WTC11 (cell line): ENCODE measurements at regions not wholly inside any gene's neighbourhood (a gene's known extent, or its start where the extent isn't known, plus 50 kb on each side); places are given as distances from the start of the nearest gene placed in this dataset.

Experiments
- ATAC-seq: fragments of 200-7000 bp; cut with Tn5 transposase; 2 replicates; pipeline ENCODE4 v1.10.0; 2021; ENCODE audit warnings: mild to moderate bottlenecking, moderate library complexity
- CTCF ChIA-PET: fragments of 300-600 bp; sonication (Branson Sonifier 250); formaldehyde crosslinking; loops from one replicate; lab custom pipeline; 2021; ENCODE audit warnings: antibody characterized with exemption; lab: Charles Lee
- POLR2A ChIA-PET: fragments of 350-600 bp; sonication (Branson Sonifier 250); formaldehyde crosslinking; loops from one replicate; lab custom pipeline; 2021; ENCODE audit warnings: antibody characterized with exemption; lab: Charles Lee
- DNase-seq: peaks from one replicate; pipeline ENCODE4 v3.0.0; 2021; ENCODE audit warnings: low spot score
- H3K27ac Mint-ChIP-seq: 2 replicates; pipeline ENCODE4 v1.8.0; 2021; ENCODE audit warnings: mixed read lengths
- H3K27me3 Mint-ChIP-seq: 2 replicates; pipeline ENCODE4 v1.8.0; 2021; ENCODE audit warnings: low read depth, mild to moderate bottlenecking, moderate library complexity, mixed read lengths
- H3K36me3 Mint-ChIP-seq: 2 replicates; pipeline ENCODE4 v1.8.0; 2021; ENCODE audit warnings: mixed read lengths
- H3K4me1 Mint-ChIP-seq: 2 replicates; pipeline ENCODE4 v1.8.0; 2022; ENCODE audit warnings: mixed read lengths
- H3K4me3 Mint-ChIP-seq: 2 replicates; pipeline ENCODE4 v1.8.0; 2021; ENCODE audit warnings: mild to moderate bottlenecking, moderate library complexity, mixed read lengths
- H3K9me3 Mint-ChIP-seq: 2 replicates; pipeline ENCODE4 v1.8.0; 2021; ENCODE audit warnings: mixed read lengths
- FOXK1 ChIP-seq: sonication (generic); formaldehyde crosslinking; IDR thresholded peaks from 2 replicates; pipeline ENCODE4 v1.8.0; 2022; ENCODE audit warnings: mild to moderate bottlenecking, moderate library complexity, missing genetic modification reagents
- FOXP1 ChIP-seq: sonication (generic); formaldehyde crosslinking; IDR thresholded peaks from 2 replicates; pipeline ENCODE4 v1.8.0; 2022; ENCODE audit warnings: missing genetic modification reagents, mild to moderate bottlenecking, moderate library complexity, borderline replicate concordance
- GABPB1 ChIP-seq: sonication (generic); formaldehyde crosslinking; IDR thresholded peaks from 2 replicates; pipeline ENCODE4 v1.8.1; 2023; ENCODE audit warnings: mild to moderate bottlenecking, missing genetic modification reagents
- JUN ChIP-seq: sonication (generic); formaldehyde crosslinking; IDR thresholded peaks from 2 replicates; pipeline ENCODE4 v1.8.0; 2023; ENCODE audit warnings: mild to moderate bottlenecking, missing genetic modification reagents
- RELA ChIP-seq: sonication (generic); formaldehyde crosslinking; IDR thresholded peaks from 2 replicates; pipeline ENCODE4 v1.8.1; 2022; ENCODE audit warnings: missing genetic modification reagents, mild to moderate bottlenecking, borderline replicate concordance
- SMAD4 ChIP-seq: sonication (generic); formaldehyde crosslinking; IDR thresholded peaks from 2 replicates; pipeline ENCODE4 v1.8.0; 2022; ENCODE audit warnings: mild to moderate bottlenecking, missing genetic modification reagents
- SOX15 ChIP-seq: fragments of 250-450 bp; sonication (Bioruptor Pico); IDR thresholded peaks from 2 replicates; pipeline ENCODE4 v1.9.0; 2021; ENCODE audit warnings: mild to moderate bottlenecking
- TEAD1 ChIP-seq: sonication (generic); formaldehyde crosslinking; IDR thresholded peaks from 2 replicates; pipeline ENCODE4 v1.8.0; 2022; ENCODE audit warnings: mild to moderate bottlenecking, missing genetic modification reagents
- TEAD4 ChIP-seq: sonication (generic); formaldehyde crosslinking; IDR thresholded peaks from 2 replicates; pipeline ENCODE4 v1.8.0; 2022; ENCODE audit warnings: mild to moderate bottlenecking, missing genetic modification reagents
- ZNF121 ChIP-seq: sonication (generic); formaldehyde crosslinking; IDR thresholded peaks from 2 replicates; pipeline ENCODE4 v1.8.0; 2023; ENCODE audit warnings: missing genetic modification reagents
- ZNF317 ChIP-seq: sonication (generic); formaldehyde crosslinking; IDR thresholded peaks from 2 replicates; pipeline ENCODE4 v1.8.1; 2023; ENCODE audit warnings: low read depth, mild to moderate bottlenecking, moderate library complexity, missing genetic modification reagents, borderline replicate concordance
- ZNF396 ChIP-seq: fragments of 250-450 bp; sonication (Bioruptor Pico); IDR thresholded peaks from 2 replicates; pipeline ENCODE4 v1.8.0; 2021; ENCODE audit warnings: mild to moderate bottlenecking, moderate library complexity, borderline replicate concordance
- ZNF416 ChIP-seq: fragments of 250-450 bp; sonication (Bioruptor Pico); IDR thresholded peaks from 2 replicates; pipeline ENCODE4 v1.9.0; 2021; ENCODE audit warnings: mild to moderate bottlenecking, inconsistent platforms
- TF ChIP-seq, protein P1 (sequence below): sonication (generic); formaldehyde crosslinking; IDR thresholded peaks from 2 replicates; pipeline ENCODE4 v1.8.1; 2022; ENCODE audit warnings: low read depth, mild to moderate bottlenecking, moderate library complexity, missing genetic modification reagents, borderline replicate concordance
- TF ChIP-seq, protein P2 (sequence below): sonication (generic); formaldehyde crosslinking; IDR thresholded peaks from 2 replicates; pipeline ENCODE4 v1.8.0; 2022; ENCODE audit warnings: missing genetic modification reagents
- TF ChIP-seq, protein P3 (sequence below): sonication (generic); formaldehyde crosslinking; conservative IDR thresholded peaks from 2 replicates; pipeline ENCODE4 v1.8.1; 2023; ENCODE audit warnings: mild to moderate bottlenecking, low read depth, missing genetic modification reagents, moderate library complexity
- TF ChIP-seq, protein P4 (sequence below): sonication (generic); formaldehyde crosslinking; IDR thresholded peaks from 2 replicates; pipeline ENCODE4 v1.8.0; 2022; ENCODE audit warnings: mild to moderate bottlenecking, missing genetic modification reagents
- TF ChIP-seq, protein P5 (sequence below): fragments of 250-450 bp; sonication (Bioruptor Pico); IDR thresholded peaks from 2 replicates; pipeline ENCODE4 v1.9.0; 2021; ENCODE audit warnings: mild to moderate bottlenecking
- TF ChIP-seq, protein P6 (sequence below): fragments of 250-450 bp; sonication (Bioruptor Pico); IDR thresholded peaks from 2 replicates; pipeline ENCODE4 v1.9.0; 2021; ENCODE audit warnings: mild to moderate bottlenecking, borderline replicate concordance
- TF ChIP-seq, protein P7 (sequence below): sonication (generic); formaldehyde crosslinking; IDR thresholded peaks from 2 replicates; pipeline ENCODE4 v1.8.1; 2022; ENCODE audit warnings: mild to moderate bottlenecking, missing genetic modification reagents, moderate library complexity, borderline replicate concordance

DNA sequence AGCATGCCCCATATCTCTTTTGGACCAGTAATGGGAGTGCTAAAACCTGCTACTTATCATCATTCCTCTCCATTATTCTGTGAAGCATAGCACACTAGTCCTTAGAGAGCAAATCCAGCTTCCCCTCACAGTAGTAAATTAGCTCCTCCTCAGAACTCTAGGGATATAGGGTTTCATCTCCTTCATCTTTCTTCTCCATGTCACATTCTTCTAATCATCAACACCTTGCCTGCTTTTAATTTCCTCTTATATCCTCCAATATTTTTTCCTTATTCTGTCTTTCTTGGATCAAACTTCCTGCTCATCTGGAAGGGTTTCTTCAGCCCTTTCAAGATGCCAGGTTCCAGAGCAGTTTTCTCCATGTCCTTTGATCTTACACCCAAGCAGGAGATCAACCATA, 321.4 kb upstream of the ACVR2A start:
- no peak overlapping the region for H3K27ac Mint-ChIP-seq
- CTCF ChIA-PET, result no interaction called here
- peaks cover 16% of the 10 kb centered on the region for H3K9me3 Mint-ChIP-seq
- H3K27me3 Mint-ChIP-seq, result no peaks in the 10 kb centered on the region
- ATAC-seq (no peak), DNase-seq (no peak)
- H3K4me3 Mint-ChIP-seq, result no peak overlapping the region
- peaks cover 6% of the 10 kb centered on the region; the same call in 1 of the 2 replicates for H3K36me3 Mint-ChIP-seq
- TF ChIP-seq RELA (CRISPR knock-in tag) (no peak), ZNF416 (CRISPR knock-in tag) (no peak), SOX15 (CRISPR knock-in tag) (no peak), ZNF121 (no peak), TEAD4 (CRISPR knock-in tag) (no peak), FOXP1 (CRISPR knock-in tag) (no peak)
- TF ChIP-seq, protein P1, sequence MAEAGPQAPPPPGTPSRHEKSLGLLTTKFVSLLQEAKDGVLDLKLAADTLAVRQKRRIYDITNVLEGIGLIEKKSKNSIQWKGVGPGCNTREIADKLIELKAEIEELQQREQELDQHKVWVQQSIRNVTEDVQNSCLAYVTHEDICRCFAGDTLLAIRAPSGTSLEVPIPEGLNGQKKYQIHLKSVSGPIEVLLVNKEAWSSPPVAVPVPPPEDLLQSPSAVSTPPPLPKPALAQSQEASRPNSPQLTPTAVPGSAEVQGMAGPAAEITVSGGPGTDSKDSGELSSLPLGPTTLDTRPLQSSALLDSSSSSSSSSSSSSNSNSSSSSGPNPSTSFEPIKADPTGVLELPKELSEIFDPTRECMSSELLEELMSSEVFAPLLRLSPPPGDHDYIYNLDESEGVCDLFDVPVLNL, result no peak
- TF ChIP-seq, protein P2, sequence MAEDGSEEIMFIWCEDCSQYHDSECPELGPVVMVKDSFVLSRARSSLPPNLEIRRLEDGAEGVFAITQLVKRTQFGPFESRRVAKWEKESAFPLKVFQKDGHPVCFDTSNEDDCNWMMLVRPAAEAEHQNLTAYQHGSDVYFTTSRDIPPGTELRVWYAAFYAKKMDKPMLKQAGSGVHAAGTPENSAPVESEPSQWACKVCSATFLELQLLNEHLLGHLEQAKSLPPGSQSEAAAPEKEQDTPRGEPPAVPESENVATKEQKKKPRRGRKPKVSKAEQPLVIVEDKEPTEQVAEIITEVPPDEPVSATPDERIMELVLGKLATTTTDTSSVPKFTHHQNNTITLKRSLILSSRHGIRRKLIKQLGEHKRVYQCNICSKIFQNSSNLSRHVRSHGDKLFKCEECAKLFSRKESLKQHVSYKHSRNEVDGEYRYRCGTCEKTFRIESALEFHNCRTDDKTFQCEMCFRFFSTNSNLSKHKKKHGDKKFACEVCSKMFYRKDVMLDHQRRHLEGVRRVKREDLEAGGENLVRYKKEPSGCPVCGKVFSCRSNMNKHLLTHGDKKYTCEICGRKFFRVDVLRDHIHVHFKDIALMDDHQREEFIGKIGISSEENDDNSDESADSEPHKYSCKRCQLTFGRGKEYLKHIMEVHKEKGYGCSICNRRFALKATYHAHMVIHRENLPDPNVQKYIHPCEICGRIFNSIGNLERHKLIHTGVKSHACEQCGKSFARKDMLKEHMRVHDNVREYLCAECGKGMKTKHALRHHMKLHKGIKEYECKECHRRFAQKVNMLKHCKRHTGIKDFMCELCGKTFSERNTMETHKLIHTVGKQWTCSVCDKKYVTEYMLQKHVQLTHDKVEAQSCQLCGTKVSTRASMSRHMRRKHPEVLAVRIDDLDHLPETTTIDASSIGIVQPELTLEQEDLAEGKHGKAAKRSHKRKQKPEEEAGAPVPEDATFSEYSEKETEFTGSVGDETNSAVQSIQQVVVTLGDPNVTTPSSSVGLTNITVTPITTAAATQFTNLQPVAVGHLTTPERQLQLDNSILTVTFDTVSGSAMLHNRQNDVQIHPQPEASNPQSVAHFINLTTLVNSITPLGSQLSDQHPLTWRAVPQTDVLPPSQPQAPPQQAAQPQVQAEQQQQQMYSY (CRISPR knock-in tag), result no peak
- TF ChIP-seq, all 79 proteins: peak for 0
- POLR2A ChIA-PET, result no interaction called here
- peaks cover 8% of the 10 kb centered on the region for H3K4me1 Mint-ChIP-seq

DNA sequence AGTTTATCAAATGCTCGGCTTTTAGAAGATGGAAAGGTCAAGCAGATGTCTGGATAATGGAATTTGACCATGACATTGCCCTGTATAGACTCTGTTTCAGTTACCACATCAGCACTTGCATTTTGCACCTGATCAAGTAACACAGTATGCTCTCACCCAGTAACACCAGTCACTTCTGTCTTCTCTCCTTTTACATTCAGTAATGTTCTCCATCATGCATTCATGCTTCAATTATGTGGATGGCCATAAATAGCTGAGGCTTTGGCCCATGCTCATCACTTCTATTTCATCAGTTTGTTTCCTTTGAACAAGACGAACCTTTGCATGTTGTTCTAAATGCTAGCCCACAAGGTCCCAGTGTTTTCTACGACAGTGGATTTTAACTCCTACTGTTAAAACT, 322.9 kb upstream of the ACVR2A start:
- Mint-ChIP-seq H3K27me3 (no peaks in the 10 kb centered on the region), H3K27ac (no peak overlapping the region), H3K4me1 (peaks cover 8% of the 10 kb centered on the region), H3K9me3 (peaks cover 20% of the 10 kb centered on the region), H3K36me3 (peaks cover 6% of the 10 kb centered on the region; the same call in 1 of the 2 replicates), H3K4me3 (no peak overlapping the region)
- POLR2A ChIA-PET, result interaction anchor here (0.7 kb wide), 1 partner anchor 499 kb away, joined by 3 read pairs; no protein-coding TSS in a partner anchor
- ATAC-seq, result no peak
- TF ChIP-seq, protein P3, sequence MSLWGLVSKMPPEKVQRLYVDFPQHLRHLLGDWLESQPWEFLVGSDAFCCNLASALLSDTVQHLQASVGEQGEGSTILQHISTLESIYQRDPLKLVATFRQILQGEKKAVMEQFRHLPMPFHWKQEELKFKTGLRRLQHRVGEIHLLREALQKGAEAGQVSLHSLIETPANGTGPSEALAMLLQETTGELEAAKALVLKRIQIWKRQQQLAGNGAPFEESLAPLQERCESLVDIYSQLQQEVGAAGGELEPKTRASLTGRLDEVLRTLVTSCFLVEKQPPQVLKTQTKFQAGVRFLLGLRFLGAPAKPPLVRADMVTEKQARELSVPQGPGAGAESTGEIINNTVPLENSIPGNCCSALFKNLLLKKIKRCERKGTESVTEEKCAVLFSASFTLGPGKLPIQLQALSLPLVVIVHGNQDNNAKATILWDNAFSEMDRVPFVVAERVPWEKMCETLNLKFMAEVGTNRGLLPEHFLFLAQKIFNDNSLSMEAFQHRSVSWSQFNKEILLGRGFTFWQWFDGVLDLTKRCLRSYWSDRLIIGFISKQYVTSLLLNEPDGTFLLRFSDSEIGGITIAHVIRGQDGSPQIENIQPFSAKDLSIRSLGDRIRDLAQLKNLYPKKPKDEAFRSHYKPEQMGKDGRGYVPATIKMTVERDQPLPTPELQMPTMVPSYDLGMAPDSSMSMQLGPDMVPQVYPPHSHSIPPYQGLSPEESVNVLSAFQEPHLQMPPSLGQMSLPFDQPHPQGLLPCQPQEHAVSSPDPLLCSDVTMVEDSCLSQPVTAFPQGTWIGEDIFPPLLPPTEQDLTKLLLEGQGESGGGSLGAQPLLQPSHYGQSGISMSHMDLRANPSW (CRISPR knock-in tag), result no peak
- no peak for TF ChIP-seq FOXK1 (CRISPR knock-in tag)
- TF ChIP-seq, protein P4, sequence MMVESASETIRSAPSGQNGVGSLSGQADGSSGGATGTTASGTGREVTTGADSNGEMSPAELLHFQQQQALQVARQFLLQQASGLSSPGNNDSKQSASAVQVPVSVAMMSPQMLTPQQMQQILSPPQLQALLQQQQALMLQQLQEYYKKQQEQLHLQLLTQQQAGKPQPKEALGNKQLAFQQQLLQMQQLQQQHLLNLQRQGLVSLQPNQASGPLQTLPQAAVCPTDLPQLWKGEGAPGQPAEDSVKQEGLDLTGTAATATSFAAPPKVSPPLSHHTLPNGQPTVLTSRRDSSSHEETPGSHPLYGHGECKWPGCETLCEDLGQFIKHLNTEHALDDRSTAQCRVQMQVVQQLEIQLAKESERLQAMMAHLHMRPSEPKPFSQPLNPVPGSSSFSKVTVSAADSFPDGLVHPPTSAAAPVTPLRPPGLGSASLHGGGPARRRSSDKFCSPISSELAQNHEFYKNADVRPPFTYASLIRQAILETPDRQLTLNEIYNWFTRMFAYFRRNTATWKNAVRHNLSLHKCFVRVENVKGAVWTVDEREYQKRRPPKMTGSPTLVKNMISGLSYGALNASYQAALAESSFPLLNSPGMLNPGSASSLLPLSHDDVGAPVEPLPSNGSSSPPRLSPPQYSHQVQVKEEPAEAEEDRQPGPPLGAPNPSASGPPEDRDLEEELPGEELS (CRISPR knock-in tag), result no peak
- TF ChIP-seq SMAD4 (CRISPR knock-in tag), result no peak
- no peak for TF ChIP-seq ZNF396 (CRISPR knock-in tag)
- TF ChIP-seq ZNF317 (CRISPR knock-in tag), result no peak
- no peak for TF ChIP-seq JUN (CRISPR knock-in tag)
- TF ChIP-seq, protein P5, sequence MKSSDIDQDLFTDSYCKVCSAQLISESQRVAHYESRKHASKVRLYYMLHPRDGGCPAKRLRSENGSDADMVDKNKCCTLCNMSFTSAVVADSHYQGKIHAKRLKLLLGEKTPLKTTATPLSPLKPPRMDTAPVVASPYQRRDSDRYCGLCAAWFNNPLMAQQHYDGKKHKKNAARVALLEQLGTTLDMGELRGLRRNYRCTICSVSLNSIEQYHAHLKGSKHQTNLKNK (CRISPR knock-in tag), result no peak
- TF ChIP-seq, protein P6, sequence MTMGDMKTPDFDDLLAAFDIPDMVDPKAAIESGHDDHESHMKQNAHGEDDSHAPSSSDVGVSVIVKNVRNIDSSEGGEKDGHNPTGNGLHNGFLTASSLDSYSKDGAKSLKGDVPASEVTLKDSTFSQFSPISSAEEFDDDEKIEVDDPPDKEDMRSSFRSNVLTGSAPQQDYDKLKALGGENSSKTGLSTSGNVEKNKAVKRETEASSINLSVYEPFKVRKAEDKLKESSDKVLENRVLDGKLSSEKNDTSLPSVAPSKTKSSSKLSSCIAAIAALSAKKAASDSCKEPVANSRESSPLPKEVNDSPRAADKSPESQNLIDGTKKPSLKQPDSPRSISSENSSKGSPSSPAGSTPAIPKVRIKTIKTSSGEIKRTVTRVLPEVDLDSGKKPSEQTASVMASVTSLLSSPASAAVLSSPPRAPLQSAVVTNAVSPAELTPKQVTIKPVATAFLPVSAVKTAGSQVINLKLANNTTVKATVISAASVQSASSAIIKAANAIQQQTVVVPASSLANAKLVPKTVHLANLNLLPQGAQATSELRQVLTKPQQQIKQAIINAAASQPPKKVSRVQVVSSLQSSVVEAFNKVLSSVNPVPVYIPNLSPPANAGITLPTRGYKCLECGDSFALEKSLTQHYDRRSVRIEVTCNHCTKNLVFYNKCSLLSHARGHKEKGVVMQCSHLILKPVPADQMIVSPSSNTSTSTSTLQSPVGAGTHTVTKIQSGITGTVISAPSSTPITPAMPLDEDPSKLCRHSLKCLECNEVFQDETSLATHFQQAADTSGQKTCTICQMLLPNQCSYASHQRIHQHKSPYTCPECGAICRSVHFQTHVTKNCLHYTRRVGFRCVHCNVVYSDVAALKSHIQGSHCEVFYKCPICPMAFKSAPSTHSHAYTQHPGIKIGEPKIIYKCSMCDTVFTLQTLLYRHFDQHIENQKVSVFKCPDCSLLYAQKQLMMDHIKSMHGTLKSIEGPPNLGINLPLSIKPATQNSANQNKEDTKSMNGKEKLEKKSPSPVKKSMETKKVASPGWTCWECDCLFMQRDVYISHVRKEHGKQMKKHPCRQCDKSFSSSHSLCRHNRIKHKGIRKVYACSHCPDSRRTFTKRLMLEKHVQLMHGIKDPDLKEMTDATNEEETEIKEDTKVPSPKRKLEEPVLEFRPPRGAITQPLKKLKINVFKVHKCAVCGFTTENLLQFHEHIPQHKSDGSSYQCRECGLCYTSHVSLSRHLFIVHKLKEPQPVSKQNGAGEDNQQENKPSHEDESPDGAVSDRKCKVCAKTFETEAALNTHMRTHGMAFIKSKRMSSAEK (CRISPR knock-in tag), result no peak
- TF ChIP-seq, protein P7, sequence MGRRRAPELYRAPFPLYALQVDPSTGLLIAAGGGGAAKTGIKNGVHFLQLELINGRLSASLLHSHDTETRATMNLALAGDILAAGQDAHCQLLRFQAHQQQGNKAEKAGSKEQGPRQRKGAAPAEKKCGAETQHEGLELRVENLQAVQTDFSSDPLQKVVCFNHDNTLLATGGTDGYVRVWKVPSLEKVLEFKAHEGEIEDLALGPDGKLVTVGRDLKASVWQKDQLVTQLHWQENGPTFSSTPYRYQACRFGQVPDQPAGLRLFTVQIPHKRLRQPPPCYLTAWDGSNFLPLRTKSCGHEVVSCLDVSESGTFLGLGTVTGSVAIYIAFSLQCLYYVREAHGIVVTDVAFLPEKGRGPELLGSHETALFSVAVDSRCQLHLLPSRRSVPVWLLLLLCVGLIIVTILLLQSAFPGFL, result no peak
- no peak for TF ChIP-seq GABPB1
- no peak for TF ChIP-seq TEAD1 (CRISPR knock-in tag)
- CTCF ChIA-PET, result no interaction called here
- DNase-seq, result no peak
